Fibroblast of upper back skin (primary cell): ENCODE measurements at regions not wholly inside any gene's neighbourhood (a gene's known extent, or its start where the extent isn't known, plus 50 kb on each side); places are given as distances from the start of the nearest gene placed in this dataset.
A peak's percentile ranks its signal among the peaks of the same experiment; 100 is the strongest.

Experiments used
- DNase-seq: peaks from one replicate; pipeline ENCODE4 v3.0.0-alpha.2; 2013

GRCh38 chr2:128452536-128453530 is 134.2 kb upstream of the HS6ST1 start:
- DNase-seq = no peak

- no peak for DNase-seq
These were observed 136.5 kb upstream of the HS6ST1 start for GRCh38 chr2:128454980-128455720.

- DNase-seq = no peak
These were observed 137.0 kb upstream of the HS6ST1 start for GRCh38 chr2:128455721-128456050.

- DNase-seq = no peak
These were observed 137.6 kb upstream of the HS6ST1 start for GRCh38 chr2:128456281-128456680.

GRCh38 chr2:128457006-128457604 is 138.4 kb upstream of the HS6ST1 start:
- DNase-seq = no peak

GRCh38 chr2:128457716-128458115 is 139.0 kb upstream of the HS6ST1 start:
- DNase-seq = no peak

GRCh38 chr2:128458505-128458904 is 139.8 kb upstream of the HS6ST1 start:
- DNase-seq = no peak

- DNase-seq = no peak
These were observed 145.8 kb upstream of the HS6ST1 start for GRCh38 chr2:128464456-128464855.

GRCh38 chr2:128465246-128466170 is 146.8 kb upstream of the HS6ST1 start:
- DNase-seq = no peak

GRCh38 chr2:128466376-128466775 is 147.7 kb upstream of the HS6ST1 start:
- DNase-seq = no peak

- no peak for DNase-seq
These were observed 148.1 kb upstream of the HS6ST1 start for GRCh38 chr2:128466776-128467175.

GRCh38 chr2:128467321-128467969 is 148.8 kb upstream of the HS6ST1 start:
- DNase-seq = no peak

GRCh38 chr2:128468186-128468920 is 149.7 kb upstream of the HS6ST1 start:
- no peak for DNase-seq

GRCh38 chr2:128469203-128469602 is 150.5 kb upstream of the HS6ST1 start:
- DNase-seq = no peak

- DNase-seq = no peak
These were observed 151.2 kb upstream of the HS6ST1 start for GRCh38 chr2:128469875-128470274.

GRCh38 chr2:128472789-128473174 is 154.1 kb upstream of the HS6ST1 start:
- no peak for DNase-seq

GRCh38 chr2:128473175-128474035 is 154.7 kb upstream of the HS6ST1 start:
- DNase-seq = peak; percentile 94

GRCh38 chr2:128474036-128474955 is 155.6 kb upstream of the HS6ST1 start:
- DNase-seq = peak; percentile 20

GRCh38 chr2:128474962-128475361 is 156.3 kb upstream of the HS6ST1 start:
- no peak for DNase-seq
